ENCODE measurements at regions not wholly inside any gene's neighbourhood (a gene's known extent, or its start where the extent isn't known, plus 50 kb on each side); places are given as distances from the start of the nearest gene placed in this dataset.

DNA sequence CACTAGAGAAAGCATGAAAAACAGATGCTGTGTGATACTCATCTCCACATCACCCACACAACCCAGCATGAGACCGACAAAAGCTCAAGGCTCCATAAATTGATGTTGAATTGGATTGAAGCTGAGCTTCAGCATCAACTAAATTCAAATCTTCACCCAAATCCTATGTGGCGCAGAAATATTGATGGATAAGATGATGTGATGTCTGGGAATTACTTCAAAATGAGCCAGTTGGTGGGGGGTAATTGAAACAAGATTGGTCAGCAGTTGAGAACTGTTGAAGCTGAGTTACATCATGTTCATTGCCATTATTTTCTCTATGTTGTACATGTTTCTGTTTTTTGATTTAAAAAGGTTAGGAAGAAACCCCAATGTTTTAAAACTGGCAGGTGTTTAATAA lies 166.5 kb upstream of the STS start:
- no peak overlapping the region for H3K4me2 ChIP-seq
- DNase-seq (ENCODE audit: low spot score), result no peak
- 80% methylated on average over 2 of the region's 2 CpGs for WGBS (ENCODE audit: low lambda C conversion rate, missing lambda C conversion rate)
- H3K4me3 ChIP-seq, result no peak overlapping the region
- no peaks in the 10 kb centered on the region for H3K9me2 ChIP-seq (replicated peaks; ENCODE audit: insufficient read depth)
- H3K27ac ChIP-seq, result no peak overlapping the region
- no peak overlapping the region for H2AFZ ChIP-seq
- TF ChIP-seq CTCF (IDR thresholded peaks at IDR 0.05; ENCODE audit: poor library complexity), result no peak
- TF ChIP-seq EZH2 (IDR thresholded peaks at IDR 0.05; ENCODE audit: borderline replicate concordance), result no peak
- no peak for TF ChIP-seq EZH2phosphoT487 (IDR thresholded peaks at IDR 0.05; ENCODE audit: low read depth, severe bottlenecking, unreplicated experiment)
- H3K79me2 ChIP-seq, result no peaks in the 10 kb centered on the region
- H3K4me1 ChIP-seq (ENCODE audit: insufficient read depth), result no peaks in the 10 kb centered on the region
- H3K9me3 ChIP-seq (ENCODE audit: low read depth), result no peaks in the 10 kb centered on the region
- H4K20me1 ChIP-seq (ENCODE audit: insufficient read depth, poor library complexity, severe bottlenecking), result no peaks in the 10 kb centered on the region
- no peaks in the 10 kb centered on the region for H3K36me3 ChIP-seq (replicated peaks; ENCODE audit: insufficient read depth, low read depth)
- no peaks in the 10 kb centered on the region for H3K27me3 ChIP-seq

- Histone ChIP-seq H3K4me1 (ENCODE audit: insufficient read depth) (no peaks in the 10 kb centered on the region), H2AFZ (no peak overlapping the region), H4K20me1 (ENCODE audit: insufficient read depth, poor library complexity, severe bottlenecking) (no peaks in the 10 kb centered on the region), H3K9me2 (replicated peaks; ENCODE audit: insufficient read depth) (no peaks in the 10 kb centered on the region), H3K27me3 (no peaks in the 10 kb centered on the region), H3K36me3 (replicated peaks; ENCODE audit: insufficient read depth, low read depth) (no peaks in the 10 kb centered on the region), H3K4me3 (no peak overlapping the region), H3K27ac (no peak overlapping the region), H3K9me3 (ENCODE audit: low read depth) (no peaks in the 10 kb centered on the region), H3K79me2 (no peaks in the 10 kb centered on the region), H3K4me2 (no peak overlapping the region)
- DNase-seq (ENCODE audit: low spot score), result no peak
- no peak for TF ChIP-seq EZH2 (IDR thresholded peaks at IDR 0.05; ENCODE audit: borderline replicate concordance)
- TF ChIP-seq CTCF (IDR thresholded peaks at IDR 0.05; ENCODE audit: poor library complexity), result no peak
- TF ChIP-seq EZH2phosphoT487 (IDR thresholded peaks at IDR 0.05; ENCODE audit: low read depth, severe bottlenecking, unreplicated experiment), result no peak
- 58% methylated on average over 6 of the region's 6 CpGs for WGBS (ENCODE audit: low lambda C conversion rate, missing lambda C conversion rate)
These were observed 179.3 kb upstream of the STS start for GRCh38 chrX:6968231-6968630.

GRCh38 chrX:6965729-6966128 lies 181.8 kb upstream of the STS start:
- no peak overlapping the region for H3K4me2 ChIP-seq
- H3K27me3 ChIP-seq, result no peaks in the 10 kb centered on the region
- H3K4me1 ChIP-seq (ENCODE audit: insufficient read depth), result no peaks in the 10 kb centered on the region
- DNase-seq (ENCODE audit: low spot score), result no peak
- H2AFZ ChIP-seq, result no peak overlapping the region
- H4K20me1 ChIP-seq (ENCODE audit: insufficient read depth, poor library complexity, severe bottlenecking), result no peaks in the 10 kb centered on the region
- H3K9me2 ChIP-seq (replicated peaks; ENCODE audit: insufficient read depth), result no peaks in the 10 kb centered on the region
- H3K27ac ChIP-seq, result no peak overlapping the region
- WGBS (ENCODE audit: low lambda C conversion rate, missing lambda C conversion rate), result 71% methylated on average over 4 of the region's 4 CpGs
- H3K9me3 ChIP-seq (ENCODE audit: low read depth), result no peaks in the 10 kb centered on the region
- no peaks in the 10 kb centered on the region for H3K79me2 ChIP-seq
- TF ChIP-seq CTCF (IDR thresholded peaks at IDR 0.05; ENCODE audit: poor library complexity), result no peak
- TF ChIP-seq EZH2phosphoT487 (IDR thresholded peaks at IDR 0.05; ENCODE audit: low read depth, severe bottlenecking, unreplicated experiment), result no peak
- TF ChIP-seq EZH2 (IDR thresholded peaks at IDR 0.05; ENCODE audit: borderline replicate concordance), result no peak
- H3K4me3 ChIP-seq, result no peak overlapping the region
- no peaks in the 10 kb centered on the region for H3K36me3 ChIP-seq (replicated peaks; ENCODE audit: insufficient read depth, low read depth)

GRCh38 chrX:6962006-6962355 lies 185.5 kb upstream of the STS start:
- H4K20me1 ChIP-seq (ENCODE audit: insufficient read depth, poor library complexity, severe bottlenecking), result no peaks in the 10 kb centered on the region
- H3K4me3 ChIP-seq, result no peak overlapping the region
- H3K4me1 ChIP-seq (ENCODE audit: insufficient read depth), result no peaks in the 10 kb centered on the region
- no peaks in the 10 kb centered on the region for H3K9me3 ChIP-seq (ENCODE audit: low read depth)
- no peak overlapping the region for H3K27ac ChIP-seq
- WGBS (ENCODE audit: low lambda C conversion rate, missing lambda C conversion rate), result 68% methylated on average over 2 of the region's 2 CpGs
- no peak overlapping the region for H2AFZ ChIP-seq
- no peaks in the 10 kb centered on the region for H3K79me2 ChIP-seq
- H3K27me3 ChIP-seq, result no peaks in the 10 kb centered on the region
- TF ChIP-seq EZH2phosphoT487 (IDR thresholded peaks at IDR 0.05; ENCODE audit: low read depth, severe bottlenecking, unreplicated experiment) (no peak), EZH2 (IDR thresholded peaks at IDR 0.05; ENCODE audit: borderline replicate concordance) (no peak)
- H3K36me3 ChIP-seq (replicated peaks; ENCODE audit: insufficient read depth, low read depth), result no peaks in the 10 kb centered on the region
- H3K4me2 ChIP-seq, result no peak overlapping the region
- no peaks in the 10 kb centered on the region for H3K9me2 ChIP-seq (replicated peaks; ENCODE audit: insufficient read depth)
- DNase-seq (ENCODE audit: low spot score), result no peak

Data from hepatocyte (in vitro differentiated cells).